ACC112 (cell line): ENCODE measurements at regions not wholly inside any gene's neighbourhood (a gene's known extent, or its start where the extent isn't known, plus 50 kb on each side); places are given as distances from the start of the nearest gene placed in this dataset.
"Not testable (repeated sequence)": the region's sequence is repeated elsewhere in the genome, so short reads cannot be mapped to it uniquely, and the experiment has no call there.

Source experiments
- H2AFZ ChIP-seq: fragments of 200-600 bp; sonication (generic); one replicate; pipeline ENCODE4 v1.6.0; 2017; ENCODE audit warnings: antibody characterized with exemption, low read length; ENCODE audit not compliant: unreplicated experiment
- H3K27ac ChIP-seq: fragments of 200-600 bp; sonication (generic); 2 replicates; pipeline ENCODE4 v1.5.1; 2014; ENCODE audit warnings: low read depth, mild to moderate bottlenecking, antibody characterized with exemption, low read length, moderate library complexity
- H3K27me3 ChIP-seq: fragments of 200-600 bp; sonication (generic); 2 replicates; pipeline ENCODE4 v1.6.1; 2014; ENCODE audit warnings: mild to moderate bottlenecking, antibody characterized with exemption, low read length, moderate library complexity, mixed read lengths; ENCODE audit not compliant: insufficient read depth
- H3K36me3 ChIP-seq: fragments of 200-600 bp; sonication (generic); 2 replicates; pipeline ENCODE4 v1.6.1; 2016; ENCODE audit warnings: mild to moderate bottlenecking, antibody characterized with exemption, low read length, moderate library complexity, mixed read lengths; ENCODE audit not compliant: insufficient read depth
- H3K4me1 ChIP-seq: fragments of 200-600 bp; sonication (generic); one replicate; pipeline ENCODE4 v1.6.1; 2016; ENCODE audit warnings: low read length, mixed read lengths; ENCODE audit not compliant: insufficient read depth, unreplicated experiment, control insufficient read depth
- H3K4me3 ChIP-seq: fragments of 200-600 bp; sonication (generic); 2 replicates; pipeline ENCODE4 v1.5.1; 2014; ENCODE audit warnings: mild to moderate bottlenecking, low read depth, low read length
- H3K79me2 ChIP-seq: fragments of 200-600 bp; sonication (generic); one replicate; pipeline ENCODE4 v1.6.0; 2016; ENCODE audit warnings: low read length; ENCODE audit not compliant: control insufficient read depth, unreplicated experiment, insufficient read depth

GRCh38 chr13:90055121-90055520, 1292.4 kb upstream of the MIR17HG start:
- Histone ChIP-seq H3K27me3 (no peaks in the 10 kb centered on the region), H3K36me3 (no peaks in the 10 kb centered on the region), H3K27ac (no peak overlapping the region), H3K4me1 (peaks cover 5% of the 10 kb centered on the region), H3K79me2 (no peaks in the 10 kb centered on the region), H3K4me3 (no peak overlapping the region), H2AFZ (no peak overlapping the region)

- no peak overlapping the region for H2AFZ ChIP-seq
- no peaks in the 10 kb centered on the region for H3K79me2 ChIP-seq
- H3K27ac ChIP-seq = no peak overlapping the region
- H3K4me1 ChIP-seq = peaks cover 5% of the 10 kb centered on the region
- H3K4me3 ChIP-seq = no peak overlapping the region
- H3K36me3 ChIP-seq = no peaks in the 10 kb centered on the region
- no peaks in the 10 kb centered on the region for H3K27me3 ChIP-seq
Measured at GRCh38 chr13:90055760-90056159, 1291.7 kb upstream of the MIR17HG start.

GRCh38 chr13:90064226-90064625, 1283.3 kb upstream of the MIR17HG start:
- H2AFZ ChIP-seq, H3K27me3 ChIP-seq, H3K4me1 ChIP-seq, H3K27ac ChIP-seq, H3K4me3 ChIP-seq, H3K36me3 ChIP-seq, H3K79me2 ChIP-seq: not testable (repeated sequence)

- Histone ChIP-seq H2AFZ (no peak overlapping the region), H3K36me3 (no peaks in the 10 kb centered on the region), H3K27ac (no peak overlapping the region), H3K4me3 (no peak overlapping the region), H3K79me2 (no peaks in the 10 kb centered on the region), H3K27me3 (no peaks in the 10 kb centered on the region), H3K4me1 (no peaks in the 10 kb centered on the region)
Measured at GRCh38 chr13:90068658-90069057, 1278.8 kb upstream of the MIR17HG start.

- Histone ChIP-seq H3K36me3 (no peaks in the 10 kb centered on the region), H3K27ac (no peak overlapping the region), H3K4me1 (no peaks in the 10 kb centered on the region), H3K4me3 (no peak overlapping the region), H3K79me2 (no peaks in the 10 kb centered on the region), H3K27me3 (no peaks in the 10 kb centered on the region), H2AFZ (no peak overlapping the region)
Measured at GRCh38 chr13:90070362-90070761, 1277.1 kb upstream of the MIR17HG start.

- no peak overlapping the region for H2AFZ ChIP-seq
- no peak overlapping the region for H3K27ac ChIP-seq
- H3K27me3 ChIP-seq = no peaks in the 10 kb centered on the region
- H3K79me2 ChIP-seq = no peaks in the 10 kb centered on the region
- no peaks in the 10 kb centered on the region for H3K36me3 ChIP-seq
- H3K4me1 ChIP-seq = no peaks in the 10 kb centered on the region
- H3K4me3 ChIP-seq = no peak overlapping the region
Measured at GRCh38 chr13:90070837-90071525, 1276.5 kb upstream of the MIR17HG start.

- H3K27me3 ChIP-seq = no peaks in the 10 kb centered on the region
- no peak overlapping the region for H3K27ac ChIP-seq
- no peak overlapping the region for H3K4me3 ChIP-seq
- H3K4me1 ChIP-seq = no peaks in the 10 kb centered on the region
- no peak overlapping the region for H2AFZ ChIP-seq
- no peaks in the 10 kb centered on the region for H3K79me2 ChIP-seq
- no peaks in the 10 kb centered on the region for H3K36me3 ChIP-seq
Measured at GRCh38 chr13:90084684-90085290, 1262.7 kb upstream of the MIR17HG start.

GRCh38 chr13:90089051-90089450, 1258.4 kb upstream of the MIR17HG start:
- Histone ChIP-seq H3K4me1 (no peaks in the 10 kb centered on the region), H3K79me2 (no peaks in the 10 kb centered on the region), H3K36me3 (no peaks in the 10 kb centered on the region), H3K4me3 (no peak overlapping the region), H3K27ac (no peak overlapping the region), H3K27me3 (no peaks in the 10 kb centered on the region), H2AFZ (no peak overlapping the region)

- H3K27ac ChIP-seq = no peak overlapping the region
- no peaks in the 10 kb centered on the region for H3K36me3 ChIP-seq
- H3K4me1 ChIP-seq = no peaks in the 10 kb centered on the region
- H3K27me3 ChIP-seq = no peaks in the 10 kb centered on the region
- no peaks in the 10 kb centered on the region for H3K79me2 ChIP-seq
- H3K4me3 ChIP-seq = no peak overlapping the region
- no peak overlapping the region for H2AFZ ChIP-seq
Measured at GRCh38 chr13:90091611-90092010, 1255.9 kb upstream of the MIR17HG start.

- H3K79me2 ChIP-seq = no peaks in the 10 kb centered on the region
- H3K27ac ChIP-seq = no peak overlapping the region
- H3K36me3 ChIP-seq = no peaks in the 10 kb centered on the region
- H3K4me3 ChIP-seq = no peak overlapping the region
- H2AFZ ChIP-seq = no peak overlapping the region
- H3K27me3 ChIP-seq = no peaks in the 10 kb centered on the region
- H3K4me1 ChIP-seq = no peaks in the 10 kb centered on the region
Measured at GRCh38 chr13:90094357-90094756, 1253.1 kb upstream of the MIR17HG start.

GRCh38 chr13:90098577-90098976, 1248.9 kb upstream of the MIR17HG start:
- H2AFZ ChIP-seq = no peak overlapping the region
- no peaks in the 10 kb centered on the region for H3K4me1 ChIP-seq
- H3K79me2 ChIP-seq = no peaks in the 10 kb centered on the region
- H3K36me3 ChIP-seq = no peaks in the 10 kb centered on the region
- no peak overlapping the region for H3K27ac ChIP-seq
- no peak overlapping the region for H3K4me3 ChIP-seq
- H3K27me3 ChIP-seq = no peaks in the 10 kb centered on the region
